ENCODE measurements at regions not wholly inside any gene's neighbourhood (a gene's known extent, or its start where the extent isn't known, plus 50 kb on each side); places are given as distances from the start of the nearest gene placed in this dataset.
"Not testable (repeated sequence)": the region's sequence is repeated elsewhere in the genome, so short reads cannot be mapped to it uniquely, and the experiment has no call there.

GRCh38 chr7:51644216-51644615 lies 327.6 kb upstream of the COBL start:
- no peak for DNase-seq

GRCh38 chr7:51640841-51641240 lies 324.2 kb upstream of the COBL start:
- no peak for DNase-seq

GRCh38 chr7:51639661-51640334 lies 323.2 kb upstream of the COBL start:
- DNase-seq: no peak

GRCh38 chr7:51636503-51636902 lies 319.9 kb upstream of the COBL start:
- DNase-seq: no peak

- no peak for DNase-seq
Measured at GRCh38 chr7:51635775-51636174, 319.2 kb upstream of the COBL start.

- DNase-seq: no peak
Measured at GRCh38 chr7:51634538-51634937, 317.9 kb upstream of the COBL start.

GRCh38 chr7:51634025-51634424 lies 317.4 kb upstream of the COBL start:
- DNase-seq: no peak

- no peak for DNase-seq
Measured at GRCh38 chr7:51633596-51633995, 317.0 kb upstream of the COBL start.

- no peak for DNase-seq
Measured at GRCh38 chr7:51633006-51633405, 316.4 kb upstream of the COBL start.

- DNase-seq: no peak
Measured at GRCh38 chr7:51630933-51631332, 314.3 kb upstream of the COBL start.

- DNase-seq: no peak
Measured at GRCh38 chr7:51629206-51629605, 312.6 kb upstream of the COBL start.

GRCh38 chr7:51621956-51622355 lies 305.3 kb upstream of the COBL start:
- DNase-seq: no peak

GRCh38 chr7:51620706-51621105 lies 304.1 kb upstream of the COBL start:
- DNase-seq: no peak

GRCh38 chr7:51619880-51620279 lies 303.3 kb upstream of the COBL start:
- no peak for DNase-seq

GRCh38 chr7:51617686-51618085 lies 301.1 kb upstream of the COBL start:
- DNase-seq: no peak

- no peak for DNase-seq
Measured at GRCh38 chr7:51613911-51614357, 297.3 kb upstream of the COBL start.

GRCh38 chr7:51611937-51612336 lies 295.3 kb upstream of the COBL start:
- no peak for DNase-seq

GRCh38 chr7:51607447-51607846 lies 290.8 kb upstream of the COBL start:
- no peak for DNase-seq

GRCh38 chr7:51606601-51607154 lies 290.1 kb upstream of the COBL start:
- no peak for DNase-seq

- no peak for DNase-seq
Measured at GRCh38 chr7:51602376-51602775, 285.8 kb upstream of the COBL start.

- no peak for DNase-seq
Measured at GRCh38 chr7:51601461-51601860, 284.9 kb upstream of the COBL start.

- not testable (repeated sequence) for DNase-seq
Measured at GRCh38 chr7:51599935-51600334, 283.3 kb upstream of the COBL start.

- no peak for DNase-seq
Measured at GRCh38 chr7:51593628-51594027, 277.0 kb upstream of the COBL start.

- DNase-seq: no peak
Measured at GRCh38 chr7:51592842-51593599, 276.4 kb upstream of the COBL start.
